Fibroblast of lung (primary cell): ENCODE measurements at regions not wholly inside any gene's neighbourhood (a gene's known extent, or its start where the extent isn't known, plus 50 kb on each side); places are given as distances from the start of the nearest gene placed in this dataset.
A peak's percentile ranks its signal among the peaks of the same experiment; 100 is the strongest.

Source experiments
- DNase-seq, 2 donors: peaks; one replicate each; pipeline versions ENCODE4 v3.0.0 to v3.0.0-alpha.2; 2010; ENCODE audit warnings: low read depth in 2 of 2
- H2AFZ ChIP-seq: 2 replicates; pipeline ENCODE4 v1.5.1; 2012; ENCODE audit warnings: low read length, control low read depth, inconsistent platforms
- H3K27ac ChIP-seq: 2 replicates; pipeline ENCODE4 v1.5.1; 2011; ENCODE audit warnings: low read length, control low read depth; ENCODE audit not compliant: insufficient read depth
- H3K27me3 ChIP-seq: 2 replicates; pipeline ENCODE4 v1.5.1; 2011; ENCODE audit warnings: mild to moderate bottlenecking, low read length; ENCODE audit not compliant: control insufficient read depth, insufficient read depth
- H3K36me3 ChIP-seq: 2 replicates; pipeline ENCODE4 v1.5.1; 2011; ENCODE audit warnings: low read length; ENCODE audit not compliant: control insufficient read depth, insufficient read depth
- H3K4me1 ChIP-seq: 2 replicates; pipeline ENCODE4 v1.5.1; 2011; ENCODE audit warnings: low read length; ENCODE audit not compliant: control insufficient read depth, insufficient read depth; ENCODE audit errors: extremely low read depth
- H3K4me2 ChIP-seq: 2 replicates; pipeline ENCODE4 v1.5.1; 2011; ENCODE audit warnings: low read length, control low read depth; ENCODE audit not compliant: insufficient read depth; ENCODE audit errors: extremely low read depth
- H3K4me3 ChIP-seq, 4 experiments: fragments of 200-600 bp in 1 of 4; sonication (generic) in 1 of 4; replicated peaks in 1 of 4; 2 replicates each; pipeline ENCODE4 v1.5.1; 2011 to 2016; ENCODE audit warnings: low read length in 4 of 4, low read depth in 3 of 4, mild to moderate bottlenecking in 3 of 4, control low read depth in 2 of 4, inconsistent platforms in 1 of 4, mixed read lengths in 1 of 4; ENCODE audit not compliant: insufficient read depth in 1 of 4; ENCODE audit errors: control extremely low read depth in 1 of 4
- H3K79me2 ChIP-seq: 2 replicates; pipeline ENCODE4 v1.5.1; 2012; ENCODE audit warnings: mild to moderate bottlenecking, low read length, inconsistent platforms; ENCODE audit not compliant: control insufficient read depth, insufficient read depth
- H3K9ac ChIP-seq: 2 replicates; pipeline ENCODE4 v1.5.1; 2011; ENCODE audit warnings: mild to moderate bottlenecking, low read length, control low read depth; ENCODE audit not compliant: insufficient read depth
- H3K9me3 ChIP-seq: 2 replicates; pipeline ENCODE4 v1.5.1; 2012; ENCODE audit warnings: low read depth, low read length; ENCODE audit not compliant: control insufficient read depth, insufficient read depth
- H4K20me1 ChIP-seq: 2 replicates; pipeline ENCODE4 v1.5.1; 2011; ENCODE audit warnings: low read length; ENCODE audit not compliant: control insufficient read depth, insufficient read depth; ENCODE audit errors: extremely low read depth
- EZH2 ChIP-seq: IDR thresholded peaks from 2 replicates; pipeline ENCODE4 v1.5.1; 2012; ENCODE audit warnings: low read length, control low read depth, mild to moderate bottlenecking; ENCODE audit errors: missing control alignments
- TF ChIP-seq, protein P1 (sequence below), 2 donors: IDR thresholded peaks in 1 of 2; conservative IDR thresholded peaks in 1 of 2; 1 replicate in 1 of 2; 2 replicates in 1 of 2; pipeline ENCODE4 v1.5.1; 2011 to 2012; ENCODE audit warnings: low read length in 2 of 2, control low read depth in 1 of 2, inconsistent platforms in 1 of 2, low read depth in 1 of 2, mild to moderate bottlenecking in 1 of 2

DNA sequence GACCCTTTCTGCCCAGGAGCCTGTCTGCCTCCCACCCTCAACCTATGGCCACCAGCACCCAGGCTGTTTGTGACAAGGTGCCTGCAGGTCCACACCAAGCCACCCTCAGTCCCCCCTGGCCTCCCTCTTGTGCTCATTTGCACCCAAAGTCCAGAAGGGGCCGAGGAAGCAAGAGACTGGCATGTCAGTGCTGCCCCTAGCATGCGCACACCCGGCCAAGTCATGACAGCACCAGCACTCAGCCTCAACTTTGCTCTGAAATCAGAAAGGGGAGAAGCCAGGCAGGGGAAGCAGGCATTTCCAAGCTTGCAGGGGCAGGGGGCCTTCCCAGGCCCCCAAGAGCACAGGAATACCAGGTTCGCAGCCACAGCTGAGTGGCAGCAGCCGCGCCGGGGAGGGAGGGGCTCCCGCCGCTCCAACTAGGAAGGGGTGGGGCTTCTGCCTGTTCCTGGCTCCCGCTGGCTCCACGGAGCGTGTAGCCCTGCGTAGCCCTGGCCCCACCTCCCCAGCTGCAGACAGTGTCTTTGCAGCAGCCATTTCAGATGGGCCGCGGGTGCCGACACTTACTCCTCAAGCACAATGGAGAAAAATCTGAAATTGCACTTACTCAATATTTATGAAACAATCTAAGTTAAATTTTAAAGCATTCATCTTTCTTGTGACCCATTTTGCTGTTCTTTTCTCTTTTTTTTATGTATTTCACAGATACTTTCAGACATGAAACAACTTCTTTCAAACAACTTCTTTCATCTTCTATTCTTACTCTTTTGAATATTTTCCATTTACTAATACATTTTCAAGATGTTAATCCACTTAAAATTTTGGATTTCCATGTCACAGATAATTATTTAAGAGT is 54.9 kb upstream of the ABCB5 start:
- no peak overlapping the region for H3K27ac ChIP-seq
- H3K27me3 ChIP-seq = no peaks in the 10 kb centered on the region
- no peaks in the 10 kb centered on the region for H3K36me3 ChIP-seq
- H3K9me3 ChIP-seq = no peaks in the 10 kb centered on the region
- no peak overlapping the region for H2AFZ ChIP-seq
- H3K4me3 ChIP-seq = no peak overlapping the region
- no peak overlapping the region for H3K4me2 ChIP-seq
- DNase-seq = no peak
- TF ChIP-seq, protein P1, sequence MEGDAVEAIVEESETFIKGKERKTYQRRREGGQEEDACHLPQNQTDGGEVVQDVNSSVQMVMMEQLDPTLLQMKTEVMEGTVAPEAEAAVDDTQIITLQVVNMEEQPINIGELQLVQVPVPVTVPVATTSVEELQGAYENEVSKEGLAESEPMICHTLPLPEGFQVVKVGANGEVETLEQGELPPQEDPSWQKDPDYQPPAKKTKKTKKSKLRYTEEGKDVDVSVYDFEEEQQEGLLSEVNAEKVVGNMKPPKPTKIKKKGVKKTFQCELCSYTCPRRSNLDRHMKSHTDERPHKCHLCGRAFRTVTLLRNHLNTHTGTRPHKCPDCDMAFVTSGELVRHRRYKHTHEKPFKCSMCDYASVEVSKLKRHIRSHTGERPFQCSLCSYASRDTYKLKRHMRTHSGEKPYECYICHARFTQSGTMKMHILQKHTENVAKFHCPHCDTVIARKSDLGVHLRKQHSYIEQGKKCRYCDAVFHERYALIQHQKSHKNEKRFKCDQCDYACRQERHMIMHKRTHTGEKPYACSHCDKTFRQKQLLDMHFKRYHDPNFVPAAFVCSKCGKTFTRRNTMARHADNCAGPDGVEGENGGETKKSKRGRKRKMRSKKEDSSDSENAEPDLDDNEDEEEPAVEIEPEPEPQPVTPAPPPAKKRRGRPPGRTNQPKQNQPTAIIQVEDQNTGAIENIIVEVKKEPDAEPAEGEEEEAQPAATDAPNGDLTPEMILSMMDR (conservative IDR thresholded peaks at IDR 0.05 in 1 of 2, IDR thresholded peaks at IDR 0.05 in 1 of 2; ENCODE audit: low read depth in 1 of 2, low read length in 2 of 2) = no peak
- no peak for TF ChIP-seq EZH2
- H3K4me1 ChIP-seq = no peaks in the 10 kb centered on the region
- H3K9ac ChIP-seq = no peak overlapping the region
- H4K20me1 ChIP-seq = no peaks in the 10 kb centered on the region
- H3K79me2 ChIP-seq = no peaks in the 10 kb centered on the region

DNA sequence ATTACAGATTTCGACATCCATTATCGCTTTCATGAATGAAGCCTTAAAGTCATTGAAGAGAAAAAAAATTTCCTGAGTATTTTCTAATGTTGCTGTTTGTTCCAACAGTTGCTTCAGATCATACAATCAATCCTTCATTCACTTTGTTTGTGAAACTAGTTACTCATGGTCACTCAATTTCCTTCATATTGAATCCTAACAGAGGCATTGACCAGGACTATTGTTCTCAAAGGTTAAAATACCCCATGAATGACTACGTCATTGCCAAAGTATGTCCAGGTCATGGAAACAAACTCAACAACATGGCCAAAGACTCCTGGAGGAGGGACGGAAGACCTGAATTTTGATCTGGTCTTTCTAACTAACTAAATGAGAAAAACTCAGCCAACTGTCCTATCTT is 54.0 kb upstream of the ABCB5 start:
- TF ChIP-seq, protein P1 (conservative IDR thresholded peaks at IDR 0.05 in 1 of 2, IDR thresholded peaks at IDR 0.05 in 1 of 2; ENCODE audit: low read depth in 1 of 2, low read length in 2 of 2) = no peak
- no peak for TF ChIP-seq EZH2
- Histone ChIP-seq H3K27ac (no peak overlapping the region), H4K20me1 (no peaks in the 10 kb centered on the region), H3K9ac (no peak overlapping the region), H3K27me3 (no peaks in the 10 kb centered on the region), H3K36me3 (no peaks in the 10 kb centered on the region), H3K4me2 (no peak overlapping the region), H2AFZ (no peak overlapping the region), H3K4me3 (no peak overlapping the region), H3K79me2 (no peaks in the 10 kb centered on the region), H3K4me1 (no peaks in the 10 kb centered on the region), H3K9me3 (no peaks in the 10 kb centered on the region)
- peak in 1 of 2 donors; percentile 64 for DNase-seq

DNA sequence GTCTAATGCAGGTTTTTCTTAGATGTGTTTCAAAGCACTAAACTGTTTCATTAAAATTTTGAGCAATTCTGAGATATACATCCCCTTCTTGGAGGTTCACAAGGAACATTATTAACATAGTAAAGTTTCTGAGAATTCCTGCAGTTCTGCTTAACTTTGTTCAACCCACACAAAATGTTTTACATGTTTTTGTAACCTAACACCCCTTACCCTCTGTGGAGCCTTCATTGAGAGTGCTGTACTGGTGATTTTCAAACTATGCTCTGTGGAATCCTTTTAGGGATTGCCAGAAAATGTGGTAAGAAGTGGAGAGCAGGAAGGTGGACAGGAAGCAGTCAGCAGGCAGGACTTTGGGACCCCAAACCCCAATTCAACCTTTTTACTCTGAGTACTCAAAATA is 53.6 kb upstream of the ABCB5 start:
- Histone ChIP-seq H2AFZ (no peak overlapping the region), H4K20me1 (no peaks in the 10 kb centered on the region), H3K9ac (no peak overlapping the region), H3K4me3 (no peak overlapping the region), H3K27me3 (no peaks in the 10 kb centered on the region), H3K79me2 (no peaks in the 10 kb centered on the region), H3K27ac (no peak overlapping the region), H3K36me3 (no peaks in the 10 kb centered on the region), H3K9me3 (no peaks in the 10 kb centered on the region), H3K4me1 (no peaks in the 10 kb centered on the region), H3K4me2 (no peak overlapping the region)
- TF ChIP-seq EZH2 = no peak
- TF ChIP-seq, protein P1 (conservative IDR thresholded peaks at IDR 0.05 in 1 of 2, IDR thresholded peaks at IDR 0.05 in 1 of 2; ENCODE audit: low read depth in 1 of 2, low read length in 2 of 2) = no peak
- peak in 1 of 2 donors; percentile 80 for DNase-seq
